ENCODE measurements at regions not wholly inside any gene's neighbourhood (a gene's known extent, or its start where the extent isn't known, plus 50 kb on each side); places are given as distances from the start of the nearest gene placed in this dataset.

DNA sequence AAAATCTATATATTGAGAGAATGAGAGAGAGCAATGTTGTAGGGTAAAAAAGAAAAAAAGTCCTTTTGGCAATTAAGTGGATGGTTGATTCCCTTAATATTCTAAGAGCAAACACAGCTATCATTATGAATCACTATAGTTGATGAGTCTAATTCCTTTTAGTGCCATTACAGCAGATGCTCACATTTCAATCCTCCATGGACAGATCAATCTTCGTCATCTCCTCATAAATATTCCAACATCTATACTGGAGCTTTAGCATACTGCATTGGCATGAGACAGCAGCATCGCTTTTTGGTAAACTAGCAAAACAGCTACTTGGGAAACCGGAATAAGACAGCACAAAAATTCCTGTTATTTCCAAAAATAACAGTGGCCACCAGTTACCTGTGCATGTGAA lies 796.7 kb downstream of the QKI start:
- H3K4me3 ChIP-seq = no peak overlapping the region
- no peak overlapping the region for H3K27ac ChIP-seq
- TF ChIP-seq, protein P1, sequence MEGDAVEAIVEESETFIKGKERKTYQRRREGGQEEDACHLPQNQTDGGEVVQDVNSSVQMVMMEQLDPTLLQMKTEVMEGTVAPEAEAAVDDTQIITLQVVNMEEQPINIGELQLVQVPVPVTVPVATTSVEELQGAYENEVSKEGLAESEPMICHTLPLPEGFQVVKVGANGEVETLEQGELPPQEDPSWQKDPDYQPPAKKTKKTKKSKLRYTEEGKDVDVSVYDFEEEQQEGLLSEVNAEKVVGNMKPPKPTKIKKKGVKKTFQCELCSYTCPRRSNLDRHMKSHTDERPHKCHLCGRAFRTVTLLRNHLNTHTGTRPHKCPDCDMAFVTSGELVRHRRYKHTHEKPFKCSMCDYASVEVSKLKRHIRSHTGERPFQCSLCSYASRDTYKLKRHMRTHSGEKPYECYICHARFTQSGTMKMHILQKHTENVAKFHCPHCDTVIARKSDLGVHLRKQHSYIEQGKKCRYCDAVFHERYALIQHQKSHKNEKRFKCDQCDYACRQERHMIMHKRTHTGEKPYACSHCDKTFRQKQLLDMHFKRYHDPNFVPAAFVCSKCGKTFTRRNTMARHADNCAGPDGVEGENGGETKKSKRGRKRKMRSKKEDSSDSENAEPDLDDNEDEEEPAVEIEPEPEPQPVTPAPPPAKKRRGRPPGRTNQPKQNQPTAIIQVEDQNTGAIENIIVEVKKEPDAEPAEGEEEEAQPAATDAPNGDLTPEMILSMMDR (IDR thresholded peaks at IDR 0.05) = no peak
- TF ChIP-seq POLR2AphosphoS5 (IDR thresholded peaks at IDR 0.05) (no peak), POLR2A (IDR thresholded peaks at IDR 0.05) (no peak)
- 95% methylated on average over 3 of the region's 3 CpGs for WGBS
- no peaks in the 10 kb centered on the region for H3K9me3 ChIP-seq
- H3K36me3 ChIP-seq = no peaks in the 10 kb centered on the region
- H3K4me1 ChIP-seq (replicated peaks) = no peaks in the 10 kb centered on the region
- H3K27me3 ChIP-seq (replicated peaks; ENCODE audit: insufficient read depth) = no peaks in the 10 kb centered on the region
- no peak for DNase-seq (ENCODE audit: low spot score)
- intact Hi-C loops (cut with DNase I) = no loop called here

DNA sequence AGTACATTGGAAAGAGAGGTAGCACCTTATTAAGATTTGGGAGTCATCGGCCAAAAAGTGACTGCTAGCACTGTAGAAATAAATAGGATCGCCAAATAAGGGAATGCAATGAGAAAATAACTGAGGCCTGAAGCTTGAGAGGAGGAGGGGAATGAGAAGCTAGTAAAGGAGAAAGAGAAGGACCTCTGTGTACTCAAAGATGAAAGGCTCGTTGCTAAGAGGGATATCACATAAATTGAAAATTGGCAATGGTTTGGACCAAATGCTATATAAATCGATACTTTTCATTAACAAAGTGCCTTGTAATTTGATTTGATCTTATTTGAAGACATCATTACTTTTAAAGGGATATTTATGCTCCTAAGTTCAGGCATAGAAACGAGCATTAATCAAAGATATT lies 796.3 kb downstream of the QKI start:
- Histone ChIP-seq H3K27me3 (replicated peaks; ENCODE audit: insufficient read depth) (no peaks in the 10 kb centered on the region), H3K4me3 (no peak overlapping the region), H3K4me1 (replicated peaks) (no peaks in the 10 kb centered on the region), H3K36me3 (no peaks in the 10 kb centered on the region), H3K27ac (no peak overlapping the region), H3K9me3 (no peaks in the 10 kb centered on the region)
- intact Hi-C loops (cut with DNase I) = no loop called here
- WGBS = 88% methylated on average over 5 of the region's 5 CpGs
- DNase-seq (ENCODE audit: low spot score) = no peak
- TF ChIP-seq, protein P1 (IDR thresholded peaks at IDR 0.05) = no peak
- TF ChIP-seq POLR2A (IDR thresholded peaks at IDR 0.05) = no peak

DNA sequence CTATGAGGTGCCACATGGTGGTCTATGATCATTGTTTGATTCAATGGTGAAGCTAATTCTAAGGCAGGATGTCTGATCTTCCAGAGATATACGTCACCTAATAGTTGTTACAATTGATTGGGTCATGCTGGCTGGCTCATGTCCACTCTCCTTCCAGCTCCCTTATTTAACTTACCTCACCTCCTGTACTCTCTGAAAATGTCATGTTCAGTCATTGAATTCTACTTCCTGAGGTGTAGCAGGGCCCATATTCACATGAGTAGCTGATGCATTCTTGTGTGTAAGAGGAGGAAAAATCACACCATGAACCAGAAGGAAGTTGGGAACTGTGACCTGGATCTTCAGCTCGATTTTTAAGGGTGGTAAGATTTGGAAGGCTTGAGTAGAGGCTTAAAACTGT lies 795.8 kb downstream of the QKI start:
- DNase-seq (ENCODE audit: low spot score) = no peak
- TF ChIP-seq POLR2AphosphoS5 (IDR thresholded peaks at IDR 0.05) = no peak
- TF ChIP-seq, protein P1 (IDR thresholded peaks at IDR 0.05) = no peak
- TF ChIP-seq POLR2A (IDR thresholded peaks at IDR 0.05) = no peak
- Histone ChIP-seq H3K4me1 (replicated peaks) (no peaks in the 10 kb centered on the region), H3K27ac (no peak overlapping the region), H3K9me3 (no peaks in the 10 kb centered on the region), H3K36me3 (no peaks in the 10 kb centered on the region), H3K27me3 (replicated peaks; ENCODE audit: insufficient read depth) (no peaks in the 10 kb centered on the region), H3K4me3 (no peak overlapping the region)
- WGBS = 94% methylated on average over 2 of the region's 2 CpGs
- intact Hi-C loops (cut with DNase I) = no loop called here

DNA sequence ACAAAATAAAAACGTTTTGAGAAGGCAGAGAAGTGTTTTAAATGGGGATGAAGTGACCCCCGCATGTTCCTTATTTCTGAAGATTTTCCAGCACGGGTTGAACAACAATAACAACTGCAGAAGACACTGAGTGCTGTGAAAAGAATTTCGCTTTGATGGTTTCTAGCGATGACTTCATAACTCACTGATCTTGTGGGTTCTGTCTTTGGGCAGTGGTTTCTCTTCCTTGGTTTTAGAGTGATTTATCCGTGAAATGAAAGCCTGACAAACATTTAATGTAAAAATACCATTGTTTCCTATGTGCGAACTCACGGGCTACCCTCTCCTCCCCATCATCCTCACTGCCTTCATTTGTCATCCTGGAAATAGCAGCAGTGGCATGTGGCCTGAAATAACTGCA lies 793.9 kb downstream of the QKI start:
- no peak overlapping the region for H3K4me3 ChIP-seq
- no peaks in the 10 kb centered on the region for H3K4me1 ChIP-seq (replicated peaks)
- TF ChIP-seq POLR2A (IDR thresholded peaks at IDR 0.05) = no peak
- H3K27me3 ChIP-seq (replicated peaks; ENCODE audit: insufficient read depth) = no peaks in the 10 kb centered on the region
- DNase-seq (ENCODE audit: low spot score) = no peak
- no peaks in the 10 kb centered on the region for H3K36me3 ChIP-seq
- intact Hi-C loops (cut with DNase I) = no loop called here
- no peaks in the 10 kb centered on the region for H3K9me3 ChIP-seq
- WGBS = 74% methylated on average over 8 of the region's 8 CpGs
- no peak overlapping the region for H3K27ac ChIP-seq

DNA sequence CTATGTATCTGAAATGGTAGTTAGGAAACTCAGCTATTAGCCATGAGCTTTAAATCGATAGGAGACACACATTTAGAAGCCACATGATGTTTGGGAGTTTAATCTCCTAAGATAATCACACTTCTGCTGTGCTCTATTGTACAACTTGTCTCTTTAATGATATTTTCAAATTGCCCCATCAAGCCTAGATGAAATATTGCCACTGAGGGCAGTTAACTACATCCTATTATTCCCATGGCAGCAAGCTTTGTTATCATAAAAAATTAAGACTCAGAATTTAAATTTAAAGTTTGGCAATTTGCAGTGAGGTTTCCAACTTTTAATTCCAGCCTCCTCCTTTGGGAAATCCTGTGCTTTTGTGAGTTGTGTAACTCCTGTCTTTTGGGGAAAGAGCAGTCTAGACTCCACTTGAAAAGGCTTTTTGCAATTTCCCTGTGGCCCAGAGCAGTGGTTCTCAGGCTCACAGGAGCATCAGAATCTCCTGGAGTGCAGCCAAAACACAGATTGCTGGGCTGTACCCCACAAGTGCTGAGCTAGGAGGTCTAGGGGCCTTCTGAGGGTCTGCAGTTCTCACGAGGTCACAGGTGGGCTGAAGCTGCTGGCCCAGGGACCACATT lies 792.4 kb downstream of the QKI start:
- no peaks in the 10 kb centered on the region for H3K36me3 ChIP-seq
- DNase-seq (ENCODE audit: low spot score) = no peak
- intact Hi-C loops (cut with DNase I) = no loop called here
- no peak overlapping the region for H3K27ac ChIP-seq
- TF ChIP-seq POLR2AphosphoS5 (IDR thresholded peaks at IDR 0.05) = no peak
- no peaks in the 10 kb centered on the region for H3K27me3 ChIP-seq (replicated peaks; ENCODE audit: insufficient read depth)
- no peaks in the 10 kb centered on the region for H3K9me3 ChIP-seq
- WGBS = 65% methylated on average over 2 of the region's 2 CpGs
- no peak overlapping the region for H3K4me3 ChIP-seq
- no peaks in the 10 kb centered on the region for H3K4me1 ChIP-seq (replicated peaks)

DNA sequence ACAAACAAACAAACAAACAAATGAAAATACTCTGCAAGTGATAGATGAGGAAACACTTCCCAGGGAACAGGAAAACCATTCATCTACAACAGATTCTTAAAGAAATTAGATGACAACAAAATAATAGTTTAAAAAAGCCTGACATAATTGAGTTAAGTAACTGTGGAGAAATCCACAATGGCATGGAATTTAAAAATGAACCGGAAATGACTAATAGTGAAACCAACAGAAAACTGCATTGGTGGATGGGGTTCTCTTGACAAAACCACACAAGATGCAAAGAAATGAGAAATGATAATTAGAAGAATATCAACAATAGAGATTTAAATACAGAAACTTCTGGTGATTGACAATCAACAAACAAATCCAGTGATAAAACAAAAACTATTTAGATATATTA lies 785.6 kb downstream of the QKI start:
- no peak for DNase-seq (ENCODE audit: low spot score)
- H3K27me3 ChIP-seq (replicated peaks; ENCODE audit: insufficient read depth) = no peaks in the 10 kb centered on the region
- no peak for TF ChIP-seq POLR2AphosphoS5 (IDR thresholded peaks at IDR 0.05)
- TF ChIP-seq, protein P1 (IDR thresholded peaks at IDR 0.05) = no peak
- no peak for TF ChIP-seq POLR2A (IDR thresholded peaks at IDR 0.05)
- no peak overlapping the region for H3K4me3 ChIP-seq
- intact Hi-C loops (cut with DNase I) = no loop called here
- no peak overlapping the region for H3K27ac ChIP-seq
- H3K36me3 ChIP-seq = no peaks in the 10 kb centered on the region
- no peaks in the 10 kb centered on the region for H3K4me1 ChIP-seq (replicated peaks)
- WGBS = 94% methylated on average over 1 of the region's 1 CpG
- no peaks in the 10 kb centered on the region for H3K9me3 ChIP-seq
